Panc1 (cell line): ENCODE measurements at regions not wholly inside any gene's neighbourhood (a gene's known extent, or its start where the extent isn't known, plus 50 kb on each side); places are given as distances from the start of the nearest gene placed in this dataset.

Source experiments
- REST ChIP-seq, 2 experiments: IDR thresholded peaks; 2 replicates each; pipeline ENCODE4 v1.6.1; 2011 to 2012; ENCODE audit warnings: low read depth in 2 of 2, control low read depth in 1 of 2, low read length in 1 of 2, mild to moderate bottlenecking in 1 of 2, moderate library complexity in 1 of 2; ENCODE audit not compliant: insufficient read depth in 1 of 2
- TF ChIP-seq, protein P1 (sequence below): fragments of 450-650 bp; IDR thresholded peaks from 2 replicates; pipeline ENCODE4 v1.5.1; 2017; ENCODE audit warnings: mild to moderate bottlenecking

- TF ChIP-seq, protein P1, sequence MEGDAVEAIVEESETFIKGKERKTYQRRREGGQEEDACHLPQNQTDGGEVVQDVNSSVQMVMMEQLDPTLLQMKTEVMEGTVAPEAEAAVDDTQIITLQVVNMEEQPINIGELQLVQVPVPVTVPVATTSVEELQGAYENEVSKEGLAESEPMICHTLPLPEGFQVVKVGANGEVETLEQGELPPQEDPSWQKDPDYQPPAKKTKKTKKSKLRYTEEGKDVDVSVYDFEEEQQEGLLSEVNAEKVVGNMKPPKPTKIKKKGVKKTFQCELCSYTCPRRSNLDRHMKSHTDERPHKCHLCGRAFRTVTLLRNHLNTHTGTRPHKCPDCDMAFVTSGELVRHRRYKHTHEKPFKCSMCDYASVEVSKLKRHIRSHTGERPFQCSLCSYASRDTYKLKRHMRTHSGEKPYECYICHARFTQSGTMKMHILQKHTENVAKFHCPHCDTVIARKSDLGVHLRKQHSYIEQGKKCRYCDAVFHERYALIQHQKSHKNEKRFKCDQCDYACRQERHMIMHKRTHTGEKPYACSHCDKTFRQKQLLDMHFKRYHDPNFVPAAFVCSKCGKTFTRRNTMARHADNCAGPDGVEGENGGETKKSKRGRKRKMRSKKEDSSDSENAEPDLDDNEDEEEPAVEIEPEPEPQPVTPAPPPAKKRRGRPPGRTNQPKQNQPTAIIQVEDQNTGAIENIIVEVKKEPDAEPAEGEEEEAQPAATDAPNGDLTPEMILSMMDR, result no peak
- no peak for TF ChIP-seq REST (IDR thresholded peaks at IDR 0.05; ENCODE audit: insufficient read depth in 1 of 2, low read depth in 2 of 2, low read length in 1 of 2)
Observed at GRCh38 chr4:14631806-14632440, 370.4 kb upstream of the CPEB2 start.
